SK-N-SH treated with all-trans-retinoic acid at 6 μM for 48 hours (cell line): ENCODE measurements at regions not wholly inside any gene's neighbourhood (a gene's known extent, or its start where the extent isn't known, plus 50 kb on each side); places are given as distances from the start of the nearest gene placed in this dataset.

ENCODE experiments used
- ATAC-seq: fragments of 200-7000 bp; cut with Tn5 transposase; 3 replicates; pipeline ENCODE4 v1.9.1; 2020; ENCODE audit warnings: mild to moderate bottlenecking, moderate library complexity
- ARNTL ChIP-seq: fragments of 450-650 bp; formaldehyde crosslinking; IDR thresholded peaks from 2 replicates; pipeline ENCODE4 v1.5.0; 2020; ENCODE audit warnings: low read depth, mild to moderate bottlenecking, moderate library complexity, borderline replicate concordance
- BACH2 ChIP-seq: fragments of 250-450 bp; sonication (Bioruptor Pico); IDR thresholded peaks from 2 replicates; pipeline ENCODE4 v1.9.0; 2021; ENCODE audit warnings: mild to moderate bottlenecking, borderline replicate concordance
- CREB5 ChIP-seq: fragments of 250-450 bp; sonication (Bioruptor Pico); IDR thresholded peaks from 2 replicates; pipeline ENCODE4 v1.5.1; 2020; ENCODE audit warnings: low read depth, mild to moderate bottlenecking, moderate library complexity
- CSDC2 ChIP-seq: fragments of 250-450 bp; sonication (Bioruptor Pico); IDR thresholded peaks from 2 replicates; pipeline ENCODE4 v1.5.0; 2020; ENCODE audit warnings: mild to moderate bottlenecking, moderate library complexity
- CSRNP3 ChIP-seq: fragments of 250-450 bp; sonication (Bioruptor Pico); IDR thresholded peaks from 2 replicates; pipeline ENCODE4 v1.5.1; 2021; ENCODE audit warnings: mild to moderate bottlenecking, moderate library complexity
- ESRRG ChIP-seq: fragments of 250-450 bp; sonication (Bioruptor Pico); IDR thresholded peaks from 2 replicates; pipeline ENCODE4 v1.6.1; 2021; ENCODE audit warnings: mild to moderate bottlenecking
- GLIS3 ChIP-seq: fragments of 250-450 bp; sonication (Bioruptor Pico); IDR thresholded peaks from 2 replicates; pipeline ENCODE4 v1.5.0; 2020; ENCODE audit warnings: mild to moderate bottlenecking, moderate library complexity
- ISL1 ChIP-seq: fragments of 250-450 bp; sonication (Bioruptor Pico); IDR thresholded peaks from 2 replicates; pipeline ENCODE4 v2.1.2; 2022; ENCODE audit warnings: mild to moderate bottlenecking, moderate library complexity
- OSR1 ChIP-seq: fragments of 250-450 bp; sonication (Bioruptor Pico); IDR thresholded peaks from 2 replicates; pipeline ENCODE4 v1.8.0; 2022; ENCODE audit warnings: moderate library complexity, mild to moderate bottlenecking, inconsistent platforms
- PATZ1 ChIP-seq: fragments of 250-450 bp; sonication (Bioruptor Pico); IDR thresholded peaks from 2 replicates; pipeline ENCODE4 v1.8.0; 2020; ENCODE audit warnings: mild to moderate bottlenecking, moderate library complexity, borderline replicate concordance
- POU6F1 ChIP-seq: fragments of 250-450 bp; sonication (Bioruptor Pico); IDR thresholded peaks from 2 replicates; pipeline ENCODE4 v1.8.0; 2021; ENCODE audit warnings: low read depth, mild to moderate bottlenecking, moderate library complexity, borderline replicate concordance
- PPARA ChIP-seq: fragments of 250-450 bp; sonication (Bioruptor Pico); IDR thresholded peaks from 2 replicates; pipeline ENCODE4 v1.5.0; 2020; ENCODE audit warnings: mild to moderate bottlenecking, borderline replicate concordance
- RARB ChIP-seq: fragments of 250-450 bp; sonication (Bioruptor Pico); IDR thresholded peaks from 2 replicates; pipeline ENCODE4 v1.8.0; 2021; ENCODE audit warnings: mild to moderate bottlenecking, moderate library complexity
- TCF4 ChIP-seq: fragments of 250-450 bp; sonication (Bioruptor Pico); IDR thresholded peaks from 2 replicates; pipeline ENCODE4 v1.8.0; 2021; ENCODE audit warnings: mild to moderate bottlenecking, moderate library complexity, borderline replicate concordance
- TOX ChIP-seq: fragments of 250-450 bp; sonication (Bioruptor Pico); IDR thresholded peaks from 2 replicates; pipeline ENCODE4 v1.8.0; 2021; ENCODE audit warnings: mild to moderate bottlenecking, moderate library complexity, borderline replicate concordance
- TSHZ2 ChIP-seq: fragments of 250-450 bp; sonication (Bioruptor Pico); IDR thresholded peaks from 2 replicates; pipeline ENCODE4 v1.5.0; 2020; ENCODE audit warnings: mild to moderate bottlenecking, moderate library complexity
- ZFP3 ChIP-seq: fragments of 250-450 bp; sonication (Bioruptor Pico); IDR thresholded peaks from 2 replicates; pipeline ENCODE4 v1.5.0; 2020; ENCODE audit warnings: mild to moderate bottlenecking, moderate library complexity
- ZFP30 ChIP-seq: fragments of 450-650 bp; formaldehyde crosslinking; IDR thresholded peaks from 2 replicates; pipeline ENCODE4 v1.5.0; 2022; ENCODE audit warnings: mild to moderate bottlenecking, moderate library complexity
- ZNF565 ChIP-seq: fragments of 450-650 bp; formaldehyde crosslinking; conservative IDR thresholded peaks from 2 replicates; pipeline ENCODE4 v1.5.0; 2020; ENCODE audit warnings: low read depth, mild to moderate bottlenecking, moderate library complexity
- ZNF70 ChIP-seq: fragments of 450-650 bp; formaldehyde crosslinking; IDR thresholded peaks from 2 replicates; pipeline ENCODE4 v1.5.0; 2020; ENCODE audit warnings: mild to moderate bottlenecking, moderate library complexity

GRCh38 chr15:77746254-77747174 is 113.8 kb upstream of the LINGO1 start (continued):
- TF ChIP-seq GLIS3 (no peak), CSDC2 (CRISPR knock-in tag) (no peak), RARB (CRISPR knock-in tag) (no peak), ZNF565 (CRISPR knock-in tag) (no peak), PATZ1 (CRISPR knock-in tag) (no peak)
- TF ChIP-seq, all 23 proteins: peak for 0

GRCh38 chr15:77744398-77744797 is 111.7 kb upstream of the LINGO1 start:
- no peak for TF ChIP-seq ZFP30 (CRISPR knock-in tag)
- TF ChIP-seq CREB5, result no peak
- no peak for TF ChIP-seq POU6F1 (CRISPR knock-in tag)
- no peak for TF ChIP-seq GLIS3
- no peak for TF ChIP-seq ZNF70 (CRISPR knock-in tag)
- TF ChIP-seq TSHZ2 (CRISPR knock-in tag), result no peak
- TF ChIP-seq BACH2, result no peak
- TF ChIP-seq ZNF565 (CRISPR knock-in tag), result no peak
- no peak for TF ChIP-seq TOX (CRISPR knock-in tag)
- TF ChIP-seq ISL1 (CRISPR knock-in tag), result no peak
- TF ChIP-seq RARB (CRISPR knock-in tag), result no peak
- ATAC-seq, result no peak

GRCh38 chr15:77742570-77742969 is 109.9 kb upstream of the LINGO1 start:
- no peak for ATAC-seq
- no peak for TF ChIP-seq TSHZ2 (CRISPR knock-in tag)
- no peak for TF ChIP-seq ZFP30 (CRISPR knock-in tag)
- TF ChIP-seq CSRNP3 (CRISPR knock-in tag), result no peak
- TF ChIP-seq OSR1, result no peak
- no peak for TF ChIP-seq PATZ1 (CRISPR knock-in tag)
- TF ChIP-seq PPARA (CRISPR knock-in tag), result no peak
- no peak for TF ChIP-seq ZFP3 (CRISPR knock-in tag)
- TF ChIP-seq ARNTL (CRISPR knock-in tag), result no peak
- no peak for TF ChIP-seq GLIS3
- no peak for TF ChIP-seq RARB (CRISPR knock-in tag)
- no peak for TF ChIP-seq ESRRG (CRISPR knock-in tag)
- TF ChIP-seq ZNF70 (CRISPR knock-in tag), result no peak
- TF ChIP-seq TCF4, result no peak
- TF ChIP-seq ISL1 (CRISPR knock-in tag), result no peak
- no peak for TF ChIP-seq ZNF565 (CRISPR knock-in tag)
- TF ChIP-seq CSDC2 (CRISPR knock-in tag), result no peak
- TF ChIP-seq CREB5, result no peak
